A204.1 (cell line): ENCODE measurements at regions not wholly inside any gene's neighbourhood (a gene's known extent, or its start where the extent isn't known, plus 50 kb on each side); places are given as distances from the start of the nearest gene placed in this dataset.
"Not testable (repeated sequence)": the region's sequence is repeated elsewhere in the genome, so short reads cannot be mapped to it uniquely, and the experiment has no call there.

Experiments used
- FAIRE-seq: peaks from 2 replicates; lab custom pipeline; 2012; peaks lifted over from hg19 to GRCh38; lab: Jason Lieb, UNC

GRCh38 chr5:106106384-106106783 lies 1564.4 kb downstream of the EFNA5 start:
- FAIRE-seq = peak; percentile 79

- no peak for FAIRE-seq
These were observed 1573.4 kb downstream of the EFNA5 start for GRCh38 chr5:106097340-106097739.

DNA sequence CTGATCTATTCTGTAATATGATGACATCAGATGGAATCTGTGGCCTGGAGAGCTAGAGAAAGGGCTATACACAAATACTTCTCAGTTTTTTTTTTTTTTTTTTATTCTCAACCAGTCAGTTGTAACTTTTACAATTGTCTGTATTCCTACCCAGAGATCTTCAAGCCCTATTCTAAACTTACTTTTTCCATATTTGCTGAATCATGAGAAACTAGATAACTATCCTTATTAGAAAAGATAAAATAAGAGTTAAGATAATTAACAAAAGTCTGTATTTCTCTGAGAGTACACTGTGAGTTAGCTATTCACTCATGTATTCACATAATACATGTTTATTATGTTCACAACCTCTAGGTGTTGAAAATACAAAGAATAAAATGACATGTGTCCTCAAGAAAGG lies 1575.9 kb downstream of the EFNA5 start:
- FAIRE-seq = no peak

- FAIRE-seq = no peak
These were observed 1576.5 kb downstream of the EFNA5 start for GRCh38 chr5:106094204-106094607.

DNA sequence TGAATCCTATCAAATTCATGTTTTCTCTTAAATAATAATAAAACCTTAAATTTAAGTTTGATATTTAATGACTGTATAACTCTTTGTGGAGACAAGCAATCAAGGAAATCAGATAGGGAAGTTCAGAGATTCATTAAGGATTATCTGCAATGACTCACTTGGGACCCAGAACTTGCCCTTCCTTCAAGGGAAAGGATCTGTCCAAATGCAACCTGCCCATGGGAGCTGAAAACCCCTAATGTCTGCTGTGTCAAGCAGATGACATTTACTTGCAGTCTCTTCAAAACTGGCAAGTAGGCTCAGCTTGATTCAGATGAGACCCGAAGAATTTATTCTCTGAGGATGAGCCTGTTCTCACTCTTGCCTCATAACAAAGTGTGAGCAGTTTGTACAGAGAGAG lies 1577.6 kb downstream of the EFNA5 start:
- no peak for FAIRE-seq

DNA sequence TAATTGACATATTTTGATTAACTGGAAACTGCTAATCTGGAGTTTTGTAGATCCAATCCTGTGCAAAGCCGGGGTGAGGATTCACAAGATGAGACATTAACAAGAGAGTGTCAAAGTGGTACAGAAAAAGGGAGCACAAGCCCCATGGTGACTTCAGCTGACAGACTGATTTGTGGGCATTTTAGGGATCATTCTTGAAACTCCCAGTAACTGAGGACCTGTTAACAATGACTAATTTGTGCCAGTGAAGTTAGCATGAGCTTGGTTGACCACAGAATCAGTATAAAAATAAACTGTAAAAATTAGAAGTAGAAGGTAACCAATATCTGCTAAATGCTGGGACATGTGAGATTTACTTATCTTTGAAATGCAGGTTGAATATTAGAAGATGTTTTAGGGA lies 1578.3 kb downstream of the EFNA5 start:
- no peak for FAIRE-seq

GRCh38 chr5:106089073-106089472 lies 1581.7 kb downstream of the EFNA5 start:
- no peak for FAIRE-seq

DNA sequence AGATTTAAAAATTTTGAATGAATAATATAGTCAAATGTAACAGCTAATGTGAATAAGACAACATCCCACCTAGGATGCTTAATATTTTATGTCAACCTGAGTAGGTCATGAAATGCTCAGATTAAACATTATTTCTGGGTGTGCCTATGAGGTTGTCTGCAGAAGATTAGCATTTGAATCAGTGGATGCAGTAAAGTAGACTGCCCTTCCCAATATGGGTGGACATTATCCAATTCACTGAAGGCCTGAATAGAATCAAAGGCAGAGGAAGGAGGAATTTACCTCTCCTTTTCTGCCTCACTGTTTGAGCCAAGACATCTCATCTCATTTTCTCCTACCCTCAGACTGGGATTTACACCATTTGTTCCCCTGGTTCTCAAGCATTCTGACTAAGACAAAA lies 1582.3 kb downstream of the EFNA5 start:
- FAIRE-seq = no peak

DNA sequence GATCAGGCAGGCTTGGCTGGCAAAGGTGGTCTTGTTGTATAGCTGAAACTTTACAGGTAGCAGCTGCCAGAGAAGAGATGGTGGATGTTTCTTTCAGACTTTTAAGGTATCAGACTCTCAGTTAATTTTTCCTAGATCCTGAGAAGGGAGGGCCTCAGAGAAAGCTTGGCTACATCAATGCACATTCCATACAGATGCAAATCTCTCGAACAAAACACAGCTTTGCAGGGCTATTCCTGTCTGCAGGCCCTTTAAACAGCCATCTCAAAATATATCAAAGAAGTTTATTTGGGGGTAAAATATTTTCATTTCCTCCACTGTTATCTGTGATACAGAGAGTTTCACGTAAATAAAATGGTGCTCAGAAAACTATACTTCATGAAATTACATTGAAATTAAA lies 1584.4 kb downstream of the EFNA5 start:
- FAIRE-seq = no peak

GRCh38 chr5:106085556-106085955 lies 1585.2 kb downstream of the EFNA5 start:
- no peak for FAIRE-seq

DNA sequence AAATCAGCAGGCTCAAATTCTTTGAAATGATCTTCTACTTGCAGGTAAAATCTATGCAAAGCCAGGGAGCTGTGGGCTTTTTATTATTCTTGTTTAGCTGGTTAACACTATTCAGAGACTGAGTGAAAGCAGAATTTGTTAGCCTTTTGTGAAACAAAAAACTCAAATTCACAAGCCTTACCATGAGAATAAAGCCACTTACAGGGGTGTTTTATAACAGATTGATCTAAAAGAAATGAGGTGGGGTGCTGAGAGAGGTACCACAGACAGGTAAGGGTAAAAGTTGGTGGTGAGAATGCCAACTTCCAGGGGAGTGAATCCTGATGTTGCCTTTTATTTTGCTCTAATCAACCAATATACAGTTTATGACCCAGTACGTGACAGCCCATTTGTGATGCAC lies 1585.6 kb downstream of the EFNA5 start:
- no peak for FAIRE-seq

DNA sequence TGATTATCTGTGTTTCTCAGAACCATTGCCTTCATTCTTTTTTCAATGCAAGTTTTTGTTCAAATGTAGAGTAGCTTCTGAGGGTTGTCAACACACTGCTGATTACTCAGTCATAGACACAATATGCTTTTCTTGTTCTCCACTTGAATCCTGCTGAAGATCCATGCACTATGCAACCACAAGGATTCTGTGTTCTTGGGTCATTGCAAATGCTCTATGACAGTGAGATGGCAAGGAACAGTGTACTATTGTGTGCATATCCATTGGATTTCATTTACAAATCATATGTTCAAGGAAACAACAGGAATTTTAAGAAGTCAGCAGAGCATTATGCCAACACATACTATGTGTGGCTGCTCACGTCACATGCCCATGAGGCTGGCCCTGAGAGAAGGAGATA lies 1590.2 kb downstream of the EFNA5 start:
- no peak for FAIRE-seq

DNA sequence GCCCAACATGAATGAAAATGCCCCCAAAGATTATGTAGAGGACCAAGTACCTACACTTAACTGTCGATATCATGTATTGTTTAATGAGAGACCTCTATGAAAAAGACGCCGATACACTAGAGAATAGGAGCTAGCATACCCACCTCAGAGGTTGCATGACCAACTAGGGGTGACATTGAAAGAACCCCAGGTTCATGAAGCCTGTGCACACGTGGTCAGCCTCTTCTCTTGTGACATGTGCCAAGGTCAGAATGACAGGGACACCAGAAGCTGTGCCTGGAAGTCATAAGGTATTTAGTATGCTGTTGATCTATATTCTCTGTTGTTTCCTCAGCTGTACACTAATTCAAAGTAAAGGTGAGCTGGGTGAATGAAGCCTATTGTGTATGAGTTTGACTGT lies 1594.1 kb downstream of the EFNA5 start:
- no peak for FAIRE-seq

DNA sequence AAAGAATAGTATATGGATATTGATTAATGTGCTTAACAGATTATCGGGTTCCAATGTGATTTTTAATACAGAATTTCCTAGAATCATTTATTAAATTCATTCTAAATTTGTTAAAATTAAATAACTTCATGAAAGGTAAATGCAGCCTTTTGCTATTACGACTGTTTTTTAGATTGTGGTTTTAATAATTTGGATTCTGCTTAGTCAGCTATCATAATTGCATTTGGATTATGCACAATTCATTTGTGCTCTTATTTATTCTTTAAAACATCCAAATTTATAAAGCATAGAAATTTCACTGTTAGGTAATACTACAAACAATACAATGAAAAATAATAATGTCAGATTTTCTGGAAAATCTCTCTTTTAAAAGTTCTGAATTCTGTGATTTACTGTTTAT lies 1598.5 kb downstream of the EFNA5 start:
- peak; percentile 69 for FAIRE-seq

DNA sequence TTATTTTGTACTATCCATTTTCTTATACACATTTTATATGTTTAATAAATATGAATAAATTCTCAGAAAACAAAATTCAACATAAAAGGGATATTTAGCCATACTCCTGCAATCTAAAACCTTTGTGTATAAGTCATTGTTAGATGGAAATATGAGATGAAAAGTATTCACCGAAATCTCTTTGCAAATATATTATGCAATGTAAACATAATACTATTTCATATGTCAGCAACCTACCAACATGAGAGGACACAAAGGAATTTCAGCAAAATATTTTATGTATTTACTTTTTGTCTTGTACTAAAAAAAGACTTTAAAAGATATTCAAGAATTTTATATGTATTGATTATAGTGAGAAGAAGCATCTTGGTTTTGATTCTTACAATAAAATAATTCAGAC lies 1623.4 kb downstream of the EFNA5 start:
- no peak for FAIRE-seq

DNA sequence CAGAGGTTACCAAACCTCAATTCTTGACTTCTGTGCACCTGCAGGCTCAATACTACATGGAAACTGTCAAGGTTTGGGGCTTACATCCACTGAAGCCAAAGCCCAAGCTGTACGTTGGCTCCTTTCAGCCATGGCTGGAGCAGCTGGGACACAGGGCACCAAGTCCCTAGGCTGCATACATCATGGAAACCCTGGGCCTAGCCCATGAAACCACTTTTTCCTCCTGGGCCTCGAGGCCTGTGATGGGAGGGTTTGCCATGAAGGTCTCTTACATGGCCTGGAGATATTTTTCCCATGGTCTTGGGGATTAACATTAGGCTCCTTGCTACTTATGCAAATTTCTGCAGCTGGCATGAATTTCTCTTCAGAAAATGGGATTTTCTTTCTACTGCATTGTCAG lies 1638.7 kb downstream of the EFNA5 start:
- FAIRE-seq = not testable (repeated sequence)

DNA sequence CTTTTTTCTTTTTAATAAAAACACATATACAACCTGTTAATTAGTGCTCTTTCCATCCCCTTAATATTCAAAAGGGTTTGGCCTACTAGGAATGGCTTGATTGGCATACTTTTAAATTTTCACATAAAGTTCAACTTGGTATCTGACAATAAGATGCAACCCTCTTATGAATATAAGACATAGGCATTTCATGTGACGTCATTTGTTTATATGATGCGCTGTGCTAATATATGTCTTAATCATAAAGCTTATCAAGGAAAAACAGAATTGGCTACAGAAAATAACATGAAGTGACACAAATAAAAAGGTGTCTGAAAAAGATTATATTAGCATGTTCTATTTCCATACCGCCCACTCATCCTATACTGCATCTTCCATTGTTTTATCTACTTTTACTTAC lies 1642.4 kb downstream of the EFNA5 start:
- FAIRE-seq = no peak

DNA sequence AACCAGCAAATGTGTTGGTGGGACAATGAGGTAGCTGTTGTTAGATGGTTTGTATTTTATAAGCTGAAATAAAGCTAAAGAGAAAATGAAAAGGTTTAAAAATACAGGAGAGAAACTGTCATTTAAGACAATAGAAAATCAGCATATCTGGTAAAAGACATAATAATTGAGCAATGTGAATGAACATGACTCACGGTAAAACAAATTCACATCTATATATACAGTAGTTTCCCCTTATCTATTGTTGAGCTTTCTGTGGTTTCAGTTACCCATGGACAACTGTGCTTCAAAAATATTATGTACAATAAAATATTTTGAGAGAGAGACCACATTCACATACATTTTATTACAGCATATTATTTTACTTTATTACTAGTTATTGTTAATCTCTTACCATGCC lies 1649.8 kb downstream of the EFNA5 start:
- FAIRE-seq = no peak

DNA sequence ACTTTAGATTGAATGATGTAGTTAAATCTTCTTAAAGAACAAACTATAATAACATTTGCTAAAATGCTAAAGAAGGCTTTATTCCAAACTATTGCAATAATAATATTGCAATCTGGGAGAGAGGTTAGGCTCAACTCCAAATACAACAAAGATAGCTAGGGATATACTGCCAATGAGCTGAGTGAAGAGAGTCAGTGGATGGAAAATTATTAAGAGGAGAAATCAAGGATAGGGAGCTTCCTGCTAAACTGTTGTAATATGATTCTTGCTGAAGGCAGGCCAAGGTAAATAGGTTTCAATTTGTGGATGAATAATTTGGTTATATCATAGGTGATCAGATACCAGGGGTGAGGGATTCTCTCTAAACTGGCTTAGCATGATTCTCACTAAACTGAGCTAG lies 1651.5 kb downstream of the EFNA5 start:
- FAIRE-seq = no peak

GRCh38 chr5:106017243-106017857 lies 1653.4 kb downstream of the EFNA5 start:
- no peak for FAIRE-seq

DNA sequence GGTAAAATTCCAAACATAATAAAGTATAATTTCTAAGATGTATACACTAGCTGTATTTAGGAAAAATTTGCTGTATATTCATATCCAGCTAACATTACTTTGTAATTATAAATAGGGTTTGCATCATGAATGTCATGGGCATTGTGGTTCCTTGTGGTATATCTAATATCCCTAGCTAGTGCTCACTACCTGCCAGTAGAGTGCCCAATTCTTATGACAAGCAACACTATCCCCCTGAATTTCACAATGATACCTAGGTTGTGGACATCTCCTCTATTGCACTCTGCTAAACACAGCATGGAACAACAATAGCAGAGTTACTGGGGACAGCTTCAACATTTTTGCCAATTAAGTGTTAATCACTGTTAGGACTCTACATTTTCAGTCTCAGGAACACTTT lies 1656.5 kb downstream of the EFNA5 start:
- no peak for FAIRE-seq

DNA sequence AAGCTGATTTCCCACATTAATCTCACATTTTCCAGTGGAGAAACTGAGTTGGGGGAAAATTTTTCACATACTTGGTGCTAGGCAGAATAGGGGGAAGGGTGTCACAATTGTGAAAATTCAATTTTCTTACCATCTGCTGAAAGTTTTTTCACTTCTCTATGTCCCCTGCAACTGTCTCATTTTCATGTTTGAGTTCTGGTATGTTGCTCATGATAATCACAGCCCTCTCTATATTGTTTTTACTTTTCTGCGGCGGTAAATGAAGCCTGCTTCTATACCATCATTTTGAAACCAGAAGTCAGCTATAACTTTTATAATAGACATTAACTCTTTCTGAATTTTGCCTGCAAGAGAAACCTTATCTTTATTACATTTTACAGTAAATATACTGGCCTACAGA lies 1664.5 kb downstream of the EFNA5 start:
- no peak for FAIRE-seq

DNA sequence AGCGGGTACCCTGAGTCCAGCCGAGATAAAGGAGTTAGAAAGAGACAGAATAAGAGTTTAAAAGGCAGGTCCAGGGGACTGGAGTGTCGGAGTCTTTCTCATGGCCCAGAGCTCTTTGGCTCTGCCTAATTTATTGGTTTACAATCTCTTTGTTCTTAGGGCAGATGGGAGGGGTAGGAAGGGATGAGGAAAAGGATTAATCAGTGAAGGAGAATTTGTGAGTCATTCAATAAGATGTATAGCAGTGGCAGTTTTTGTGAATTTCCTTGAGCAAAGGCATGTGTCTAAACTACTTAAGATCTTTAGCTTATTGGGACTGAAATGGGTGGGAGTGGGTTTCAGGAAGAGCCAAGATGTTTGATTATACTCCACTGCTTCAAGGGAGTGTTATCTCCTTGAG lies 1671.7 kb downstream of the EFNA5 start:
- not testable (repeated sequence) for FAIRE-seq

DNA sequence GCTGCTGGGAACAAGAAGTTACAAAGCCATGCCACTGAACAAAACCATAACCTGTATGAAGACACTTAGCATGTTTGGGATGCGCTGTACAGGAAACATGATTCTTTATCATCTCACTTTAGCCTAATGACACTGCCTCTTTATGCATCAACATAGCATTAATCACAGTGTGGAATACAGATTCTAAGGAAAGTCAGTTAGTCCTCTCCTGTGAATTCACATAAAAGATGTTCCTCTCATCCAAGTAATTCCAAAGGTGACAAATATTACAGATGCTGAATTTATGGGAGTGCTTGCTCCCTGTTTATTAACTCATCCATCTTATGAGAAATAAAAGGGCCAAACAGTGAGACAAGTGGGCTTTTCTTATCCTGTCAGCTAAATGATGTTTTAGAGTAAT lies 1677.7 kb downstream of the EFNA5 start:
- FAIRE-seq = no peak

GRCh38 chr5:105982526-105982925 lies 1688.2 kb downstream of the EFNA5 start:
- no peak for FAIRE-seq
